Prostate gland (tissue), 2 donors: ENCODE measurements at regions not wholly inside any gene's neighbourhood (a gene's known extent, or its start where the extent isn't known, plus 50 kb on each side); places are given as distances from the start of the nearest gene placed in this dataset.
"Not testable (repeated sequence)": the region's sequence is repeated elsewhere in the genome, so short reads cannot be mapped to it uniquely, and the experiment has no call there.

Experiments
- DNase-seq: peaks from one replicate; pipeline ENCODE4 v3.0.0-alpha.2; 2019; ENCODE audit warnings: low spot score
- H3K27ac ChIP-seq, 2 donors: fragments of 200-600 bp; sonication (generic); 2 replicates each; pipeline ENCODE4 v1.5.1; 2017 to 2019
- H3K27me3 ChIP-seq: fragments of 200-600 bp; sonication (generic); replicated peaks from 2 replicates; pipeline ENCODE4 v1.5.1; 2019; ENCODE audit not compliant: insufficient read depth
- H3K36me3 ChIP-seq, 2 donors: fragments of 200-600 bp; sonication (generic); 1 replicate in 1 of 2; 2 replicates in 1 of 2; pipeline versions ENCODE4 v1.5.1 to v1.8.1; 2017 to 2019
- H3K4me1 ChIP-seq: fragments of 200-600 bp; sonication (generic); replicated peaks from 2 replicates; pipeline ENCODE4 v1.5.1; 2019
- H3K4me3 ChIP-seq, 2 donors: fragments of 200-600 bp; sonication (generic); 2 replicates each; pipeline ENCODE4 v1.5.1; 2017 to 2019
- H3K9me3 ChIP-seq: fragments of 200-600 bp; sonication (generic); 2 replicates; pipeline ENCODE4 v1.5.1; 2017
- POLR2A ChIP-seq: fragments of 450-650 bp; IDR thresholded peaks from one replicate; pipeline ENCODE4 v1.6.1; 2016; ENCODE audit warnings: antibody characterized with exemption, mild to moderate bottlenecking
- POLR2AphosphoS5 ChIP-seq: sonication (generic); formaldehyde crosslinking; IDR thresholded peaks from one replicate; pipeline ENCODE4 v1.6.1; 2017; ENCODE audit warnings: antibody characterized with exemption
- WGBS: methylation state at CpG from one replicate; pipeline ENCODE4 v1.1.5; 2018; 5-methylcytosine and 5-hydroxymethylcytosine counted together
- intact Hi-C: fragments of 100-400 bp; cut with DNase I; formaldehyde crosslinking; loops from one replicate; pipeline ENCODE4 v1.14.2; 2022
- TF ChIP-seq, protein P1 (sequence below), 4 experiments: fragments of 200-600 bp in 2 of 4; fragments of 450-650 bp in 2 of 4; sonication (generic) in 2 of 4; IDR thresholded peaks; 1 replicate in 3 of 4; 2 replicates in 1 of 4; pipeline ENCODE4 v1.5.1; 2016 to 2019; ENCODE audit warnings: antibody characterized with exemption in 4 of 4, mild to moderate bottlenecking in 2 of 4, moderate library complexity in 2 of 4

GRCh38 chr6:10140824-10141223 is 274.1 kb downstream of the TFAP2A start:
- Histone ChIP-seq H3K9me3 (no peaks in the 10 kb centered on the region), H3K4me3 (no peak overlapping the region), H3K27ac (no peak overlapping the region), H3K27me3 (no peaks in the 10 kb centered on the region), H3K4me1 (no peaks in the 10 kb centered on the region), H3K36me3 (no peaks in the 10 kb centered on the region)
- no peak for DNase-seq
- WGBS: 33% methylated on average over 3 of the region's 3 CpGs
- TF ChIP-seq, protein P1, sequence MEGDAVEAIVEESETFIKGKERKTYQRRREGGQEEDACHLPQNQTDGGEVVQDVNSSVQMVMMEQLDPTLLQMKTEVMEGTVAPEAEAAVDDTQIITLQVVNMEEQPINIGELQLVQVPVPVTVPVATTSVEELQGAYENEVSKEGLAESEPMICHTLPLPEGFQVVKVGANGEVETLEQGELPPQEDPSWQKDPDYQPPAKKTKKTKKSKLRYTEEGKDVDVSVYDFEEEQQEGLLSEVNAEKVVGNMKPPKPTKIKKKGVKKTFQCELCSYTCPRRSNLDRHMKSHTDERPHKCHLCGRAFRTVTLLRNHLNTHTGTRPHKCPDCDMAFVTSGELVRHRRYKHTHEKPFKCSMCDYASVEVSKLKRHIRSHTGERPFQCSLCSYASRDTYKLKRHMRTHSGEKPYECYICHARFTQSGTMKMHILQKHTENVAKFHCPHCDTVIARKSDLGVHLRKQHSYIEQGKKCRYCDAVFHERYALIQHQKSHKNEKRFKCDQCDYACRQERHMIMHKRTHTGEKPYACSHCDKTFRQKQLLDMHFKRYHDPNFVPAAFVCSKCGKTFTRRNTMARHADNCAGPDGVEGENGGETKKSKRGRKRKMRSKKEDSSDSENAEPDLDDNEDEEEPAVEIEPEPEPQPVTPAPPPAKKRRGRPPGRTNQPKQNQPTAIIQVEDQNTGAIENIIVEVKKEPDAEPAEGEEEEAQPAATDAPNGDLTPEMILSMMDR (IDR thresholded peaks at IDR 0.05): no peak
- no peak for TF ChIP-seq POLR2A
- TF ChIP-seq POLR2AphosphoS5: no peak
- intact Hi-C loops: no loop called here

DNA sequence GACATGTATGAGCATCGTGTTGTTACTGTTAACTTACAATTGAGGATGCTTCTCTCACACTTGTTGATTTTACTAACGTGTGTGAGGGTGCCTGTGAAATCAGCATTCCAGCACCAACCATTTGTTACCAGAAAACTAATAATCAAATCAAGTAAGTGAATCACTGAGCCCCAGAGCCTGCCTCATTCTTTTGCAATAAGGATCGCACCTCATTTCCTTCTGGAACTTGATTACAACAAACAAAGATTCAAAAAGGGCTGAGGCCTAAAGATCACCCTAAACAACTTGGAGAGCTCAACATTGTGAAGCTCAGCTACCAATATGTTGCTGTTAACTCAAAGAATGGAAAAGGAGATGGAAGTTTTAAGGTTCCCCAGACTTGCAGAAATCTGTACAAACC is 274.7 kb downstream of the TFAP2A start:
- H3K4me1 ChIP-seq: no peaks in the 10 kb centered on the region
- 77% methylated on average over 3 of the region's 3 CpGs for WGBS
- no peak overlapping the region for H3K4me3 ChIP-seq
- H3K9me3 ChIP-seq: no peaks in the 10 kb centered on the region
- H3K27ac ChIP-seq: no peak overlapping the region
- no peaks in the 10 kb centered on the region for H3K27me3 ChIP-seq
- TF ChIP-seq, protein P1 (IDR thresholded peaks at IDR 0.05): no peak
- TF ChIP-seq POLR2A (no peak), POLR2AphosphoS5 (no peak)
- no peak for DNase-seq
- no peaks in the 10 kb centered on the region for H3K36me3 ChIP-seq
- intact Hi-C loops: no loop called here

- TF ChIP-seq, protein P1 (IDR thresholded peaks at IDR 0.05): no peak
- no peak for TF ChIP-seq POLR2AphosphoS5
- TF ChIP-seq POLR2A: no peak
- Histone ChIP-seq H3K27me3 (no peaks in the 10 kb centered on the region), H3K4me1 (no peaks in the 10 kb centered on the region), H3K9me3 (no peaks in the 10 kb centered on the region), H3K27ac (no peak overlapping the region), H3K36me3 (no peaks in the 10 kb centered on the region), H3K4me3 (no peak overlapping the region)
- 86% methylated on average over 3 of the region's 3 CpGs for WGBS
- intact Hi-C loops: no loop called here
- no peak for DNase-seq
Observed at GRCh38 chr6:10138917-10139316, 276.0 kb downstream of the TFAP2A start.

DNA sequence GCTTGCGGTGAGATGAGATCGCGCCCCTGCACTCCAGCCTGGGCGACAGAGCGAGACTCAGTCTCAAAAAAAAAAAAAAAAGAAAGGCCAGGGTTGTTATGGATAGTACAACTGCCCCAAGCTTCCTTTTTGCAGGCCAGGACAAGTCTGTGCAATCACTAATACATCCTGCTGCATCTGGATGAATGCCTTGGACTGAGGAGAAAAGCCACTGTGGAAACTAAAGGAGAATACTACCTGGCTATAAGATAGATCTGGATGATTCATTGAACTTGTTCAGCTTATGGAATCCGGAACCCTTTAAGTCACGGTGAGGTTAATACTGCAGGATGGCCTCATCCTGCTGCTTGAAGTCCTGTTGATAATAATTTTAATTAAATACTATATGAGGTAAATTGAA is 278.2 kb downstream of the TFAP2A start:
- no peaks in the 10 kb centered on the region for H3K36me3 ChIP-seq
- DNase-seq: no peak
- no peaks in the 10 kb centered on the region for H3K4me1 ChIP-seq
- H3K4me3 ChIP-seq: no peak overlapping the region
- H3K27me3 ChIP-seq: no peaks in the 10 kb centered on the region
- TF ChIP-seq, protein P1 (IDR thresholded peaks at IDR 0.05): no peak
- intact Hi-C loops: no loop called here
- H3K27ac ChIP-seq: no peak overlapping the region
- H3K9me3 ChIP-seq: no peaks in the 10 kb centered on the region
- 98% methylated on average over 7 of the region's 7 CpGs for WGBS

- H3K36me3 ChIP-seq, H3K4me3 ChIP-seq, H3K4me1 ChIP-seq, intact Hi-C loops, DNase-seq, H3K27me3 ChIP-seq, H3K27ac ChIP-seq, H3K9me3 ChIP-seq: not testable (repeated sequence)
- 73% methylated on average over 14 of the region's 14 CpGs for WGBS
Observed at GRCh38 chr6:10134185-10134584, 280.7 kb downstream of the TFAP2A start.

GRCh38 chr6:10128721-10129120 is 286.2 kb downstream of the TFAP2A start:
- TF ChIP-seq, protein P1 (IDR thresholded peaks at IDR 0.05): no peak
- no peak for TF ChIP-seq POLR2AphosphoS5
- TF ChIP-seq POLR2A: no peak
- DNase-seq: no peak
- Histone ChIP-seq H3K4me1 (no peaks in the 10 kb centered on the region), H3K36me3 (no peaks in the 10 kb centered on the region), H3K27me3 (no peaks in the 10 kb centered on the region), H3K27ac (no peak overlapping the region), H3K4me3 (no peak overlapping the region), H3K9me3 (no peaks in the 10 kb centered on the region)
- intact Hi-C loops: no loop called here
- WGBS: 85% methylated on average over 4 of the region's 4 CpGs
